RWPE2 (cell line): ENCODE measurements at regions not wholly inside any gene's neighbourhood (a gene's known extent, or its start where the extent isn't known, plus 50 kb on each side); places are given as distances from the start of the nearest gene placed in this dataset.
"Not testable (repeated sequence)": the region's sequence is repeated elsewhere in the genome, so short reads cannot be mapped to it uniquely, and the experiment has no call there.

Experiments used
- ATAC-seq: fragments of 200-7000 bp; cut with Tn5 transposase; 3 replicates; pipeline ENCODE4 v1.9.1; 2021; ENCODE audit warnings: low read depth
- DNase-seq: peaks from one replicate; pipeline ENCODE4 v3.0.0-alpha.2; 2020; ENCODE audit warnings: low spot score
- H3K27ac ChIP-seq: fragments of 450-650 bp; 2 replicates; pipeline ENCODE4 v1.5.1; 2017; ENCODE audit warnings: mild to moderate bottlenecking; ENCODE audit not compliant: poor library complexity, severe bottlenecking
- H3K27me3 ChIP-seq: fragments of 250-450 bp; sonication (Bioruptor Pico); 2 replicates; pipeline ENCODE4 v1.5.1; 2021; ENCODE audit warnings: mild to moderate bottlenecking, moderate library complexity; ENCODE audit not compliant: insufficient read depth, poor library complexity, severe bottlenecking
- H3K36me3 ChIP-seq: fragments of 250-450 bp; sonication (Bioruptor Pico); 2 replicates; pipeline ENCODE4 v1.5.1; 2020; ENCODE audit warnings: low read depth, mild to moderate bottlenecking, moderate library complexity
- H3K4me1 ChIP-seq: fragments of 250-450 bp; sonication (Bioruptor Pico); 2 replicates; pipeline ENCODE4 v1.5.1; 2021; ENCODE audit warnings: mild to moderate bottlenecking, moderate library complexity; ENCODE audit not compliant: insufficient read depth, poor library complexity, severe bottlenecking
- H3K4me3 ChIP-seq: fragments of 250-450 bp; sonication (Bioruptor Pico); 2 replicates; pipeline ENCODE4 v1.5.1; 2021; ENCODE audit warnings: mild to moderate bottlenecking, moderate library complexity; ENCODE audit not compliant: severe bottlenecking
- H3K9me3 ChIP-seq: fragments of 250-450 bp; sonication (Bioruptor Pico); 2 replicates; pipeline ENCODE4 v1.5.1; 2021; ENCODE audit warnings: mild to moderate bottlenecking, moderate library complexity; ENCODE audit not compliant: severe bottlenecking
- TF ChIP-seq, protein P1 (sequence below): fragments of 450-650 bp; IDR thresholded peaks from one replicate; pipeline ENCODE4 v1.5.1; 2017; ENCODE audit warnings: mild to moderate bottlenecking, moderate library complexity; ENCODE audit not compliant: poor library complexity, severe bottlenecking

DNA sequence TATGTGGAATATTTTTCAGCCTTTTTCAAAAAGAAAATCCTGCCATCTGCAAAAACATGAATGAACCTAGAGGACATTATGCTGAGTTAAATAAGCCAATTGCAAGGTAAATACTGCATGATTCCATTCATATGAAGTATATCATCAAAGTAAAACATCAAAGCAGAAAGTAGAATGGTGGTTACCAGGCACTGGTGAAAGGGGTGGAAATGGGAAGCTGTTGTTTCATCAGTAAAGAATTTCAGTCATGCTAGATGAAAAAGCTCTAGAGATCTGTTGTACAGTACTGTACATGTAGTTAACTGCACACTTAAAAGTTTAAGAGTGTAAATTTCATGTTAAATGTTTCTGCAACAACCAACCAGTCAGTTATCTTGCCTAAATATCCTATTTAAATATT lies 196.8 kb upstream of the ADGRL3 start:
- H3K9me3 ChIP-seq: no peaks in the 10 kb centered on the region
- no peaks in the 10 kb centered on the region for H3K4me1 ChIP-seq
- TF ChIP-seq, protein P1, sequence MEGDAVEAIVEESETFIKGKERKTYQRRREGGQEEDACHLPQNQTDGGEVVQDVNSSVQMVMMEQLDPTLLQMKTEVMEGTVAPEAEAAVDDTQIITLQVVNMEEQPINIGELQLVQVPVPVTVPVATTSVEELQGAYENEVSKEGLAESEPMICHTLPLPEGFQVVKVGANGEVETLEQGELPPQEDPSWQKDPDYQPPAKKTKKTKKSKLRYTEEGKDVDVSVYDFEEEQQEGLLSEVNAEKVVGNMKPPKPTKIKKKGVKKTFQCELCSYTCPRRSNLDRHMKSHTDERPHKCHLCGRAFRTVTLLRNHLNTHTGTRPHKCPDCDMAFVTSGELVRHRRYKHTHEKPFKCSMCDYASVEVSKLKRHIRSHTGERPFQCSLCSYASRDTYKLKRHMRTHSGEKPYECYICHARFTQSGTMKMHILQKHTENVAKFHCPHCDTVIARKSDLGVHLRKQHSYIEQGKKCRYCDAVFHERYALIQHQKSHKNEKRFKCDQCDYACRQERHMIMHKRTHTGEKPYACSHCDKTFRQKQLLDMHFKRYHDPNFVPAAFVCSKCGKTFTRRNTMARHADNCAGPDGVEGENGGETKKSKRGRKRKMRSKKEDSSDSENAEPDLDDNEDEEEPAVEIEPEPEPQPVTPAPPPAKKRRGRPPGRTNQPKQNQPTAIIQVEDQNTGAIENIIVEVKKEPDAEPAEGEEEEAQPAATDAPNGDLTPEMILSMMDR: no peak
- no peak overlapping the region for H3K4me3 ChIP-seq
- no peak for DNase-seq
- no peak overlapping the region for H3K27ac ChIP-seq
- no peak for ATAC-seq
- H3K36me3 ChIP-seq: no peaks in the 10 kb centered on the region
- no peaks in the 10 kb centered on the region for H3K27me3 ChIP-seq

- no peaks in the 10 kb centered on the region for H3K9me3 ChIP-seq
- no peaks in the 10 kb centered on the region for H3K4me1 ChIP-seq
- no peak overlapping the region for H3K4me3 ChIP-seq
- H3K27ac ChIP-seq: peak overlapping the region; percentile 8
- ATAC-seq: 0 out of 3 replicates have a peak, but pooled peaks have one; percentile 25
- H3K27me3 ChIP-seq: no peaks in the 10 kb centered on the region
- no peak for DNase-seq
- H3K36me3 ChIP-seq: no peaks in the 10 kb centered on the region
- TF ChIP-seq, protein P1: no peak
Observed at GRCh38 chr4:61004651-61005170, 195.4 kb upstream of the ADGRL3 start.

DNA sequence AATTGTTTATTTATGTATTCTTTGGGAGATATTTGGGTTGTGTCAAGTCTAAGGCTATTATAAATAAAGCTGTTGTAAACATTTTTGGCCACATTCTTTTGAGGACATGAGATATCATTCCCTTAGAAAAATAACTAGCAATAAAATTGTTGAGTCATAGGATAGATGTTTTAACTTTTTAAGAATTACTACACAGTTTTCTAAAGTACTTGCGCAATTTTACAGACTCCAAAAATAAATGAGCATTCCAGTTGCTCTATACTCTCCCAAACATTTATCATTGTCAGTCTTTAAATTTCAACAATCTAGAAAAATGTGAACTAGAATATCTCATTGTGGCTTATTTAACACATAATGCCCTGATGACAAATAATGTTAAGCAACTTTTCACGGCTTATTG lies 189.1 kb upstream of the ADGRL3 start:
- no peaks in the 10 kb centered on the region for H3K27me3 ChIP-seq
- H3K27ac ChIP-seq: no peak overlapping the region
- H3K36me3 ChIP-seq: no peaks in the 10 kb centered on the region
- DNase-seq (no peak), ATAC-seq (no peak)
- H3K4me1 ChIP-seq: no peaks in the 10 kb centered on the region
- H3K4me3 ChIP-seq: no peak overlapping the region
- TF ChIP-seq, protein P1: no peak
- H3K9me3 ChIP-seq: no peaks in the 10 kb centered on the region

DNA sequence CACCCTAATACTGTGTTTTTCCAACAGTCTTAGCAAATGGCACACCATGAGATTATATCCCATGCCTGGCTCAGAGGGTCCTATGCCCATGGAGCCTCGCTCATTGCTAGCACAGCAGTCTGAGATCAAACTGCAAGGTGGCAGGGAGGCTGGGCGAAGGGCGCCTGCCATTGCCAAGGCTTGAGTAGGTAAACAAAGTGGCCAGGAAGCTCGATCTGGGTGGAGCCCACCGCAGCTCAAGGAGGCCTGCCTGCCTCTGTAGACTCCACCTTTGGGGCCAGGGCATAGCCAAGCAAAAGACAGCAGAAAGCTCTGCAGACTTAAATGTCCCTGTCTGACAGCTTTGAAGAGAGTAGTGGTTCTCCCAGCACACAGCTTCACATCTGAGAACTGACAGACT lies 188.2 kb upstream of the ADGRL3 start:
- not testable (repeated sequence) for H3K4me3 ChIP-seq, H3K27ac ChIP-seq, DNase-seq, H3K4me1 ChIP-seq, ATAC-seq, H3K9me3 ChIP-seq, H3K27me3 ChIP-seq, H3K36me3 ChIP-seq

DNA sequence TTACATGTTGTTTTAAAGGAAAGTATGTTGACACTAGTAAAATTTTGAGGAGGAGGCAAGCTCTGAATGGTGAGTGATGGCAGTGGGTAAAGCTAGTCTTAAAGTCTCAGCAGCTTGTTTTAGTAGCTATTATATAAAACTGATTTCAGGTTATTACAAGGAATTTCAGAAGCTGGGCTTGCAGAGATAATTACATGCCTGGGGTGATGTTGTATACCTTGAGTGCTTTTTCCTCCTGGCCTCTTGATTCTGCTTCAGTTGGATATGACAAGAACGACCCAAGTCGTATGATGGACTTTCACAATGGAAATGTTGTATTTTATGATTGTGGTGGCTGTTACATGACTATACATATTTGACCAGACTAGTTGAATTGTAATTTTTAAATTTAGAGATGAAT lies 175.5 kb upstream of the ADGRL3 start:
- no peak for DNase-seq
- no peak overlapping the region for H3K27ac ChIP-seq
- no peak for ATAC-seq

More for the DNA sequence above, 175.5 kb upstream of the ADGRL3 start:
- Histone ChIP-seq H3K36me3 (no peaks in the 10 kb centered on the region), H3K27me3 (no peaks in the 10 kb centered on the region), H3K4me1 (no peaks in the 10 kb centered on the region), H3K4me3 (no peak overlapping the region), H3K9me3 (no peaks in the 10 kb centered on the region)
- TF ChIP-seq, protein P1: no peak
